NCI-H2081 treated with DMSO at 0.1 percent for 48 hours (cell line): ENCODE measurements at regions not wholly inside any gene's neighbourhood (a gene's known extent, or its start where the extent isn't known, plus 50 kb on each side); places are given as distances from the start of the nearest gene placed in this dataset.
A peak's percentile ranks its signal among the peaks of the same experiment; 100 is the strongest.
"Not testable (repeated sequence)": the region's sequence is repeated elsewhere in the genome, so short reads cannot be mapped to it uniquely, and the experiment has no call there.

ENCODE experiments used
- DNase-seq: peaks from one replicate; lab custom pipeline; 2025; lab: John Stamatoyannopoulos, UW

GRCh38 chr1:104973516-104973915 lies 1223.8 kb downstream of the AMY1C start:
- no peak for DNase-seq

- DNase-seq = no peak
Observed at GRCh38 chr1:104979651-104980050, 1230.0 kb downstream of the AMY1C start.

- DNase-seq = no peak
Observed at GRCh38 chr1:104987210-104987609, 1237.5 kb downstream of the AMY1C start.

- no peak for DNase-seq
Observed at GRCh38 chr1:104989012-104989411, 1239.3 kb downstream of the AMY1C start.

- peak; percentile 10 for DNase-seq
Observed at GRCh38 chr1:104991702-104992101, 1242.0 kb downstream of the AMY1C start.

- DNase-seq = no peak
Observed at GRCh38 chr1:105000793-105001192, 1251.1 kb downstream of the AMY1C start.

GRCh38 chr1:105004515-105004914 lies 1254.8 kb downstream of the AMY1C start:
- no peak for DNase-seq

GRCh38 chr1:105005594-105006195 lies 1256.0 kb downstream of the AMY1C start:
- DNase-seq = no peak

GRCh38 chr1:105017587-105017986 lies 1267.9 kb downstream of the AMY1C start:
- DNase-seq = no peak

- DNase-seq = no peak
Observed at GRCh38 chr1:105023719-105024118, 1274.0 kb downstream of the AMY1C start.

GRCh38 chr1:105027838-105028471 lies 1278.3 kb downstream of the AMY1C start:
- DNase-seq = no peak

GRCh38 chr1:105072446-105072845 lies 1322.7 kb downstream of the AMY1C start:
- DNase-seq = no peak

- no peak for DNase-seq
Observed at GRCh38 chr1:105072850-105073249, 1323.2 kb downstream of the AMY1C start.

- DNase-seq = no peak
Observed at GRCh38 chr1:105073660-105074059, 1324.0 kb downstream of the AMY1C start.

GRCh38 chr1:105083611-105084010 lies 1333.9 kb downstream of the AMY1C start:
- DNase-seq = no peak

GRCh38 chr1:105087506-105087905 lies 1337.8 kb downstream of the AMY1C start:
- no peak for DNase-seq

GRCh38 chr1:105088166-105088565 lies 1338.5 kb downstream of the AMY1C start:
- DNase-seq = no peak

- not testable (repeated sequence) for DNase-seq
Observed at GRCh38 chr1:105093893-105094292, 1344.2 kb downstream of the AMY1C start.

GRCh38 chr1:105100102-105100501 lies 1350.4 kb downstream of the AMY1C start:
- DNase-seq = no peak

GRCh38 chr1:105101261-105101660 lies 1351.6 kb downstream of the AMY1C start:
- no peak for DNase-seq

GRCh38 chr1:105102371-105102770 lies 1352.7 kb downstream of the AMY1C start:
- no peak for DNase-seq

- DNase-seq = no peak
Observed at GRCh38 chr1:105122041-105122440, 1372.3 kb downstream of the AMY1C start.

- DNase-seq = no peak
Observed at GRCh38 chr1:105137543-105138457, 1388.1 kb downstream of the AMY1C start.
